ENCODE measurements at regions not wholly inside any gene's neighbourhood (a gene's known extent, or its start where the extent isn't known, plus 50 kb on each side); places are given as distances from the start of the nearest gene placed in this dataset.
"Not testable (repeated sequence)": the region's sequence is repeated elsewhere in the genome, so short reads cannot be mapped to it uniquely, and the experiment has no call there.

DNA sequence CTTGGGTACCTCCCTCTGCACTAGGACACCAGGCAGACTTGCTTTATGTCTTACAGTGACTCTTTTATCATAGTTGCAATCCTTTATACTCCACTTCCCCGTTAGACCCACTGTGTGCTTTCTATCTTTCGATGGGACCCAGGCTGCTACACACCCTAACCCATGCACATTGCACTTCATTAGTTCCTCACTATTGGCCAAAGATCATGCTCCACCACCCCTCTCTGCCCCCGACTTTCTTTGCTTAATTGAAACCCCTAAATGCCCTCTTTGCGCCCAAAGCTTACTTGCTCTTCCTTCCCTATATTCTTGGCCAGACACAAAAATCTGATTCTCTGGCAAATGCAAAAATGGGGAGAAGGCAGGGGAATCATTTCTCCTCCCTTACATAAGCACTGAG is 3953.3 kb upstream of the OR11H1 start:
- TF ChIP-seq, protein P1, sequence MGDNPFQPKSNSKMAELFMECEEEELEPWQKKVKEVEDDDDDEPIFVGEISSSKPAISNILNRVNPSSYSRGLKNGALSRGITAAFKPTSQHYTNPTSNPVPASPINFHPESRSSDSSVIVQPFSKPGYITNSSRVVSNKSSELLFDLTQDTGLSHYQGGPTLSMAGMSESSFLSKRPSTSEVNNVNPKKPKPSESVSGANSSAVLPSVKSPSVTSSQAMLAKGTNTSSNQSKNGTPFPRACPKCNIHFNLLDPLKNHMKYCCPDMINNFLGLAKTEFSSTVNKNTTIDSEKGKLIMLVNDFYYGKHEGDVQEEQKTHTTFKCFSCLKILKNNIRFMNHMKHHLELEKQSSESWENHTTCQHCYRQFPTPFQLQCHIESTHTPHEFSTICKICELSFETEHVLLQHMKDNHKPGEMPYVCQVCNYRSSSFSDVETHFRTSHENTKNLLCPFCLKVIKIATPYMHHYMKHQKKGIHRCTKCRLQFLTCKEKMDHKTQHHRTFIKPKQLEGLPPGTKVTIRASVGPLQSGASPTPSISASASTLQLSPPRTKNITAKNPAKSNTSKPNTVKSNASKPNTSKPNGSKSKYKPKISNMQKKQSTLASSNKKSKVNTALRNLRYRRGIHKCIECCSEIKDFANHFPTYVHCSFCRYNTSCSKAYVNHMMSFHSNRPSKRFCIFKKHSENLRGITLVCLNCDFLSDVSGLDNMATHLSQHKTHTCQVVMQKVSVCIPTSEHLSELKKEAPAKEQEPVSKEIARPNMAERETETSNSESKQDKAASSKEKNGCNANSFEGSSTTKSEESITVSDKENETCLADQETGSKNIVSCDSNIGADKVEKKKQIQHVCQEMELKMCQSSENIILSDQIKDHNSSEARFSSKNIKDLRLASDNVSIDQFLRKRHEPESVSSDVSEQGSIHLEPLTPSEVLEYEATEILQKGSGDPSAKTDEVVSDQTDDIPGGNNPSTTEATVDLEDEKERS (tag by site-specific recombination; IDR thresholded peaks at IDR 0.05), result not testable (repeated sequence)
- not testable (repeated sequence) for TF ChIP-seq CTCF (tag by site-specific recombination; IDR thresholded peaks at IDR 0.05); ZNF548 (tag by site-specific recombination; IDR thresholded peaks at IDR 0.05); ZNF473 (tag by site-specific recombination; IDR thresholded peaks at IDR 0.05); ZNF776 (tag by site-specific recombination; IDR thresholded peaks at IDR 0.05; ENCODE audit: borderline replicate concordance); KLF1 (tag by site-specific recombination; IDR thresholded peaks at IDR 0.05); ZSCAN30 (tag by site-specific recombination; IDR thresholded peaks at IDR 0.05); ZBTB7A (tag by site-specific recombination; IDR thresholded peaks at IDR 0.05; ENCODE audit: low read depth); ZNF311 (tag by site-specific recombination; IDR thresholded peaks at IDR 0.05; ENCODE audit: borderline replicate concordance)
- TF ChIP-seq, protein P2, sequence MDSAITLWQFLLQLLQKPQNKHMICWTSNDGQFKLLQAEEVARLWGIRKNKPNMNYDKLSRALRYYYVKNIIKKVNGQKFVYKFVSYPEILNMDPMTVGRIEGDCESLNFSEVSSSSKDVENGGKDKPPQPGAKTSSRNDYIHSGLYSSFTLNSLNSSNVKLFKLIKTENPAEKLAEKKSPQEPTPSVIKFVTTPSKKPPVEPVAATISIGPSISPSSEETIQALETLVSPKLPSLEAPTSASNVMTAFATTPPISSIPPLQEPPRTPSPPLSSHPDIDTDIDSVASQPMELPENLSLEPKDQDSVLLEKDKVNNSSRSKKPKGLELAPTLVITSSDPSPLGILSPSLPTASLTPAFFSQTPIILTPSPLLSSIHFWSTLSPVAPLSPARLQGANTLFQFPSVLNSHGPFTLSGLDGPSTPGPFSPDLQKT (IDR thresholded peaks at IDR 0.05; ENCODE audit: borderline replicate concordance, low read depth, low read length), result not testable (repeated sequence)
- TF ChIP-seq, protein P3, sequence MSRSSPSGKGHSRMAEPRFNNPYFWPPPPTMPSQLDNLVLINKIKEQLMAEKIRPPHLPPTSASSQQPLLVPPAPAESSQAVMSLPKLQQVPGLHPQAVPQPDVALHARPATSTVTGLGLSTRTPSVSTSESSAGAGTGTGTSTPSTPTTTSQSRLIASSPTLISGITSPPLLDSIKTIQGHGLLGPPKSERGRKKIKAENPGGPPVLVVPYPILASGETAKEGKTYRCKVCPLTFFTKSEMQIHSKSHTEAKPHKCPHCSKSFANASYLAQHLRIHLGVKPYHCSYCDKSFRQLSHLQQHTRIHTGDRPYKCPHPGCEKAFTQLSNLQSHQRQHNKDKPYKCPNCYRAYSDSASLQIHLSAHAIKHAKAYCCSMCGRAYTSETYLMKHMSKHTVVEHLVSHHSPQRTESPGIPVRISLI (tag by site-specific recombination; IDR thresholded peaks at IDR 0.05), result not testable (repeated sequence)

All from HEK293 (cell line).